Gastroesophageal sphincter (tissue), 3 donors: ENCODE measurements at regions not wholly inside any gene's neighbourhood (a gene's known extent, or its start where the extent isn't known, plus 50 kb on each side); places are given as distances from the start of the nearest gene placed in this dataset.

Experiments
- POLR2A ChIP-seq, 2 donors: fragments of 450-650 bp; IDR thresholded peaks; one replicate each; pipeline ENCODE4 v1.6.1; 2017; ENCODE audit warnings: antibody characterized with exemption in 2 of 2, mild to moderate bottlenecking in 2 of 2, moderate library complexity in 1 of 2
- TF ChIP-seq, protein P1 (sequence below), 4 experiments: fragments of 200-600 bp in 2 of 4; fragments of 450-650 bp in 2 of 4; sonication (generic) in 1 of 4; IDR thresholded peaks; one replicate each; pipeline ENCODE4 v1.5.1; 2017 to 2019; ENCODE audit warnings: antibody characterized with exemption in 4 of 4, mild to moderate bottlenecking in 2 of 4, moderate library complexity in 2 of 4

DNA sequence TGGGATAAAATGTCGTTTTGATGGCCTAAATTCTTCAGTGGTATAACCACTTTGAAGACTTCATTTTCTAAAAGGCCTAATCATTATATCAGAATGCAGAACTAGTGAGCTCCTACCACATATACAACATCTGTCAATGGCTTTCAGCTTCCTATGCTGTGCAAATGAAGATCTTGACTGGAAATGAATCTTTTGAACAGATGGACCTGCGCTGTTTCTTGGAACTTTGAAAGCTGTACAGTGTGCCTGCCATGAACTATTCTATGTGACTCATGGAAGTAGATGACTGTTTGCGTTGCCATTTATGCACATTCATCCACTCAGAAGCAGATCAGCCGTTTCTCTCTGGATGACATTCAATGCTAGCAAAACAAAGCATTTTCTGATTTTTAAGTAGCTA, 542.2 kb upstream of the USP15 start:
- TF ChIP-seq POLR2A (IDR thresholded peaks at IDR 0.05): no peak
- TF ChIP-seq, protein P1, sequence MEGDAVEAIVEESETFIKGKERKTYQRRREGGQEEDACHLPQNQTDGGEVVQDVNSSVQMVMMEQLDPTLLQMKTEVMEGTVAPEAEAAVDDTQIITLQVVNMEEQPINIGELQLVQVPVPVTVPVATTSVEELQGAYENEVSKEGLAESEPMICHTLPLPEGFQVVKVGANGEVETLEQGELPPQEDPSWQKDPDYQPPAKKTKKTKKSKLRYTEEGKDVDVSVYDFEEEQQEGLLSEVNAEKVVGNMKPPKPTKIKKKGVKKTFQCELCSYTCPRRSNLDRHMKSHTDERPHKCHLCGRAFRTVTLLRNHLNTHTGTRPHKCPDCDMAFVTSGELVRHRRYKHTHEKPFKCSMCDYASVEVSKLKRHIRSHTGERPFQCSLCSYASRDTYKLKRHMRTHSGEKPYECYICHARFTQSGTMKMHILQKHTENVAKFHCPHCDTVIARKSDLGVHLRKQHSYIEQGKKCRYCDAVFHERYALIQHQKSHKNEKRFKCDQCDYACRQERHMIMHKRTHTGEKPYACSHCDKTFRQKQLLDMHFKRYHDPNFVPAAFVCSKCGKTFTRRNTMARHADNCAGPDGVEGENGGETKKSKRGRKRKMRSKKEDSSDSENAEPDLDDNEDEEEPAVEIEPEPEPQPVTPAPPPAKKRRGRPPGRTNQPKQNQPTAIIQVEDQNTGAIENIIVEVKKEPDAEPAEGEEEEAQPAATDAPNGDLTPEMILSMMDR (IDR thresholded peaks at IDR 0.05): no peak
